Kidney glomerular epithelial cell (primary cell): ENCODE measurements at regions not wholly inside any gene's neighbourhood (a gene's known extent, or its start where the extent isn't known, plus 50 kb on each side); places are given as distances from the start of the nearest gene placed in this dataset.

Source experiments
- DNase-seq: peaks from one replicate; lab custom pipeline; 2025; lab: John Stamatoyannopoulos, UW

DNA sequence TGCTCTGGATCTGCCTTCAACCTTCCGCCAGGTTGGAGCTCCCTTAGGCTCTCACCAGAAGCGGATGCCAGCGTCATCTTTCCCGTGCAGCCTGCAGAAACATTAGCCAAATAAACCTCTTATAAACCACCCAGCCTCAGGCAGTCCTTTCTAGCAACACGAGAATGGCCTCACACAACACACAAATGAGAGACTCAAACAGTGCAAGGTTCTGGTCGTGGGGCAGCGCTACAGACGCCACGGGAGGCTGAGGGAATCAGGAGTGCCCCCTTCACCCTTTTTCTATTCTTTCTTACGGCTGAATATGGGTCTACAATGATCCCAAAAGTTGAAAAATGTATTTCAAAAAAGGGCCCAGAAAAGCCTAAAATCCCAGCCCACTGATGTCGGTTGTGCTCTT, 96.4 kb downstream of the FOXL3 start:
- DNase-seq = no peak

DNA sequence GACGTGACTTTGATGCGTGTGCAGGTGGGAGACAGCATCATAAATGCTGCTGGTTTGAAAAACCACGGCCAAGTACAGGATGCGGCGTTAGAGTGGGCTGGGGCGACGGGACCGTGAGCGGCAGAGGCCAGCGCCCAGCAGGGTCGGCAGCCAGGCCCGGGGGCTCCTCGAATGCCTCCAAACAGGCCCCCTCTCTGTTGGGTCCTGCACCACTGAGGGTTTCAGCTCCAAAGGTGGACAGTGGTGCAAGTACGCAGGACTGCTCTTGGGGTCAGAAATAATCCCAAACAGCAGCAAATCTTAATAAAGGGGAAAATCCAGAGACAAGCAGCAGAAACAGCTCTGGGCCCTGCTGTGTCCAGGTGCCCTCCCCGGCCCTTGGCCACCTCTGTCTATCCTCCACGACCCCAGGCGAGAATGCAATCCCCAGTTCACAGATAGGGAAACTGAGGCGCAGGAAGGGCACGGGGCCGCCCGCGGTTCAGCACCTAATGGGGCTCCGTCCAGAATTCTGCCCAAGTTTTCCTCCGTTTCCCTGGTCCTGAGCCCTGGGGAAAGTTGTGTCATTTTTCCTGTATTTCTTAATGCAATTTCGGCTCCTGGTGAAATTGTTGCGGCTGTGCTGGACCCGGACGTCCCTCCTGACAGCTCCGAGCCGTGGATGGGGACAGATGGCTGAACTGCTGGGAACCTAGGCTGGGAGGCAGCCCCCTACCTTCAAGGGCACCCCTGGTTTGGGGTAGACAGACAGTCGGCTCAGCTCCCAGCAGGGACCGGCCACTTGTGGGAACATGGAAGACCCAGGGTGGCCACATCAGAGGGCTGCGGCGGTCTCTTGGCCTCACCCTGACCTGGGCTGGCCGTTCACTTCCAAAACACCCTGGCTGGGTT, 97.4 kb downstream of the FOXL3 start:
- DNase-seq = no peak

DNA sequence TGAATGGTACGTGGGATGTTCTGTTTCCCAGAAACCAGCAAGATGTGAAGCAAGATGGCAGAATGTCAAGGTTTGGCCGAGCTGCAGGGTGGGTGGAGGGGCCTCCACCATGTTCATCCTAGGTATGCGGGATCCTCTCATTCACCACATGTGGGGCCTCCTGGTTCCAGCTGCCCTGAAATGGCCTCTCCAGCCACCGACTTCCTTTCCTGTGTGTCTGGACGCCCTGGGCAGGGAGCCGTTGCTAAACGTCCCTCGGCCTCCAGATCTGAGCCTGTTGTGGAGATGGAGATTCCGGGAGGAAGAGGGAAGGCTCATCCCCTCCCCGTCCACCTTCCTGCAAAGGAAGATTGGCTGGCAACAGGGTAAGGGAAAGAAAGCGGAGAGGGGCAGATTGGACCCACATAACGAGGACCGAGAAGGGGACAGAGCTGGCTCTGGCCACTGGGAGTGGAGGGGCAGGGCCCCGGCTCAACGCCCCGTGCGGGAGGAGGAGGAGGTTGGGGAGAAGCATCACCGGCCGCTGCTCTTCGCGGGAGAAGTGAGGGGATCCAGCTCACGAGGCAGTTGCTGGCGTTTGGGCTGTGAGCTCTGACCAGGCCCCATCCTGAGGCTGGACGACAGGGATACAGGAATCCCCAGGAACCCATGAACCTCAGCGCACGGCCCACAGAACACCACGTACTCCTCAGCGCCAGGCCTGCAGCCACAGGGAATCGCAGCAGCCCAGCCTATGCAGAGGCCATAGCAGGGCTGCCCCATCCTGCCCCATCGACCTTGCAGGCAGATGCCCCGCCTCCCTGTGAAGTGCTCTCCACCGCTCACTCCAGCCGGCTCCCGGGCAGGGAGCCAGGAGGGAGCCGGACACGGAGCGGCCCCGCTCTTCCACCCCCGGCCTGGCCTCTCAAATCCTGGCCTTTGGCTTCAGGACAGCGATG, 98.3 kb downstream of the FOXL3 start:
- DNase-seq = no peak

DNA sequence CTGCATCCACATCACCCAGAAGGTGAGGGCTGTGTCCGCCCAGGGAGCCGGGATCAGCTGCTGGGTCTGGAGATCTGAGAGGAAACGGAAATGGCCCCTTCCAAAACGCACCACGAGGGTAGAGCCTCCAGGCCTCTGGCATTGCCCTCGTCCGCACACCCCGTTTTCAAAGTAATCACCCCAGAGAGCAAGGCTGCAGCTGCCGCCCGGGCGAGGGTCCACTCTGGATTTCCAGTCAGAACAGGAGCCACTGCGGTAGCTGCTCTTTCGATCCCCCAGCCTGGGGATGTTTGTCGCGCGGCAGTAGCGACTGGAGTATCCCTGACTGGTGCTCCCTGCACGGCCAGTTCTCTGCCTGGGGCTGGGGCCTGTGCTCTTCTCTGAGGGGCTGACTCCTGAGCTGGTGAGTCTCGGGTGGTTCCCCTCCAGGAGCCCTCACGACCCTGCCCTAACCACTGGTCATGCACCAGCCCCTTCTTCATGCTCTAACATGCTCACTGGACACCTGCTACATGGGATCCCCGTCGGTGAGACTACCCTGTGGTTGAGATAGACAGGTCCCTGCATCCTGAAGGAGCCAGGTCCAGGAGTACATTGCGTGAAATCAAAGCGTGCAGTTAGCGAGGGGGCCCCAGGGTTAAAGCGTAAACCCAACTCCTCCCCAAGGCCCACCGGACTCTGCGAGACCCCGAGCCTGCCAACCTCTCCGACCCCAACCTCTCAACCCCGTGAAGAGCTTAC, 99.2 kb downstream of the FOXL3 start:
- DNase-seq = no peak

DNA sequence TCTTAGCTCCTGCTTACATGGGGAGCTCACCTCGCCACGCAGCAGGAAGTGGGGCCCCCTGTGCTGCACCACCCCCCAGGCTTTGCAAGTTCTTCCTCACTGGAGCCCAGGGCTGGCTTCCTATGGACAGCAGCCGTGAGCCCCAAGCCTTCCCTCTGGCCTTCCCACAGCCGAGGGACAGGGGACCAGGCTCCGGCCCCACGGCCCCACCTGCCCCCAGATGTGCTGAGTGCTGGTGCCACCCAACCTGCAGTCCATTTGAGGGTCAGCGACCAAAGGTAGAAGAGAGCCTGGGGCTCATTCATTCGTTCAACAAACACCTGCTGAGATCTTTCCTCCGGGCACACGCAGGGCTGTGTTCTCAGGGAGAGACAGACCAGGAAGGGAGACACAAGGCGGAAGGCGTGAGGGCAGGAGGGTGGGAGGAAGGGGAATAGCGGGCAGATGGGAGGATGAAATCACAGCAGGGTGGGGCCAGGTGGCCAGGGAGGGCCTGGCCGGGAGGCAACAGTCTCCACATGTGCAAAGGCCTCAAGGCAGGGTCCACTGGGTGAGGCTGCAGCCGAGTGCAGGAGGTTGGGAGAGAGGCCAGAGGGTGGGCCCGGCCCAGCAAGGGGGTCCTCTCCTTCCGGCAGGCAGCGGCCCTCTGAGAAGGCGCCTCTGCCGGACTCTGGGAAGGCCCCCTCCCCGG, 100.1 kb downstream of the FOXL3 start:
- DNase-seq = no peak

DNA sequence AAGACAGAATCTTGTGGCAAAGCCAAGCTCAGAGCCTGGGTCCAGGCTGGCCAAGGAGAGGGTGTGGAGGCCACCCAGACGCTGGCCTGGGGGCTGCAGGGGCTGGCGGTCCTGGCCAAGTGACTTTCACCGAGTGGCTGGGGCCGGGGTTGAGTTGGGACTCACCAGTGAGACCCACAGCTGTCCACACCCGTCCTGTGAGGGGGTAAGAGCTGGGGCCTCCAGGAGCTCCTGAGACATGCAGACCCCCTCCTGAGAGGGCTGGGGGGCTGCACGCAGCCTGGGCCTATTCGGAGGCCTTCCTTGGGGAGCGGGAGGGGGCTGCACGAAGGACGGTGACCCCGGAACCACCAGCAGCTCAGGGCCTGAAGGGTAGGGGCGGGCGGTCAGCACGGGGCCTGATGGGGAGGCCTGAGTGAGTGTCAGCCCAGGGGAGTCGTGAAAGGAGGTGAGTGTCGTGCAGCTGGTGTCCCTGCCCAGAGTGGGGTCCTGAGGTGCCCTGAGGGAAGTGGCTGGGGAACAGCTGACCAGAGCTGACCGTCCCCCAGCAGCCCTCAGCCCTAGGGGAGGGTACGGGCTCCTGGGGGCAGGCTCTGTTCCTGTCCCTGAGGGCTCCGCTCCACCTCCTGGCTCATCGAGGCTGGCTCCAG, 100.9 kb downstream of the FOXL3 start:
- no peak for DNase-seq

DNA sequence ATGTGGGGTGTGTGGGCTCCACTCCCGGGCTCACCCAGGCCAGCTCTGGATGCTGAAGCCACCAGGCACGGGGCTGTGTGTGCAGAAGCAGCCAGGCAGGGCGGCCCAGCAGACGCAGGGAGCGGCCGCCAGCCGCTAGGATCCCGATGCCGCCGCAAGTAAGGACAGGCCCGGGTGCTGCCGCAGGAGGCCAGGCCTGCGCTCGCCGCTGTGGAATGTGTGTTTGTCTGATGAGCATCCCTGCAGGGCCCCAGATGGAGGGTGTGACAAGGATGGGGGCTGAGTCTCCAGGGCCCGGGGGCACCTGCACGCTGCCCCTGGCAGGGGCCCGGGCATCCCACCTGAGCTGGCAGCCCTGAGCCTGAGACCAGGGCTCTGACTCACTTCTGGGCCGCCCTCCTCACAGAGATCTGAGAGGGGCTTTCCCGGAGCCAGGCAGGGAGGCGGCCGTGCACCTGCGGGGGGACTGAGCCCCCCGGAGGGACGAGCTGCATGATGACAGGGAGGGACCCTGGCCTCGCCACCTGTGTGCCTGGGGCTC, 101.5 kb downstream of the FOXL3 start:
- no peak for DNase-seq

DNA sequence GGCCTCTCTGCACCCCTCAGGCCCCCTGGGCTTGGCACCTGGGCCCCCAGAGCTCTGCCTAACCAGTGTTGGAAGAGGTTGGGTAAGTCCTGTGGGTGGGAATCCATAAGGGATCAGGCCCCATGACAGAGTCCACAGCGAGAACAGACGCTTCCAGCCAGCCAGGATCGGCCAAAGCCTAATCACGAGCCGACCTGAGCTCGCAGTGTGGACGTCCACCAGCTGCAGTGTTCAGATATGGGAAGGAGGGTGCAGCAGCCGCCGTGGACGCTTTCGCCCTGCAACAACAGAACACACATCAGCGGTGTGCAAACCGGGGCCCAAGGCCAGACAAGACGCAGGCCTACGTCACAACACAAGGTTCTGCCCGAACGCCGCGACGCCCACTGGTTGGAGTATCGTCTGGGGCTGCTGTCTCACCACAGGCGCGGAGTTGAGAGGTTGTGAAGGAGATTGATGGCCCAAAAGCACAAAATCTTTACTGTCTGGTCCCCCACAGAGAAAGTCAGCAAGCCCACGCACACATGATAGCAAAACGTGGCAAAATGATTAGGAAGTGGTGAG, 102.1 kb downstream of the FOXL3 start:
- no peak for DNase-seq

DNA sequence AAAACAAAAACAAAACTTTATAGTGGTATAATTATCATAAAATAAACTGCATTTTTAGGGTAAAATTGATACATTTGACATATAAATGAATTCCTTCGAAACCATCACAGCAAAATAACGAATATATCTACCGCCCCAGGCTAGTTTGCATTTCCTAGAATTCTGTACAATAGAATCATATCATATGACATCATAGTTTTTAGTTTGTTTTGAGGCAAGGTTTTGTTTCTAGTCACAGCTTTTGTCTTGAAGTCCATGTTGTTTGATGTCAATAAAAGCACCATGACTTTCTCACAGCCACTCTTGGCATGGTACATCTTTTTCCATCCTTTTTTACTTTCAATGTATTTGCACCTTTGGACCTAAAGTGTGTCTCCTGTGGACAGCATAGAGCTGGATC, 102.9 kb downstream of the FOXL3 start:
- DNase-seq = no peak

DNA sequence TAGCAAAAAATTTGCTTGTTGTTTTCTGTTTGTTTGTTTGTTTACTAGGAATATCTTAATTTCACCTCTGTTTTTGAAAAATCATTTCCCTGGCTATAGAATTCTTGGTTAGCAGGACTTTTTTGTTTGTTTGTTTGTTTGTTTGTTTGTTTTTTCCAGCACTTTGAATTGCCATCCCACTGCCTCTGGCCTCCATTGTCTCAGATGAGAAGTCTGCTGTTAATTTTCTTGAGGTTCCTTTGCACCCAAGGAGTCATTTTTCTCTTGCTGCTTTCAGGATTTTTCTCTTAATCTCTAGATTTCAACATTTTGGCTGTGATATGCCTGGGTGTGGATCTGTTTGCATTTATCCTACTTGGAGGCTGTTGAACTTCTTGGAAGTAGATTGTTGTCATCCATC, 105.7 kb downstream of the FOXL3 start:
- no peak for DNase-seq

DNA sequence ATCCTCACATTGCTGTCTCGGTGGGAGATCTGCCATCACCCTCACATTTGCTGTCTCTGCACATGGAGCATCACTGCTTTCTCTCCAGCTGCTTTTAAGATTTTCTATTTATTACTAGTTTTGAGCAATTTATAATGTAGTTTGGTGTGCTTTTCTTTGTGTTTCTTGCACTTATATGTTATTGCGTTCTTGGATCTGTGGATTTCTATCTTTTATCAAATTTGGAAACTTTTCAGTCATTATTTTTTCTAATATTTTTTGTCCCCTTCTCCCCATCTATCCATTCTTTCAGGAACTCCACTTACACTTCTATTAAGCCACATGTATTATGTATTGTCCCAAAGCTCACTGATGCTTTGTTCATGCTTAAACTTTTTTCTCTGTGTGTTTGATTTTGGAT, 108.9 kb downstream of the FOXL3 start:
- no peak for DNase-seq

DNA sequence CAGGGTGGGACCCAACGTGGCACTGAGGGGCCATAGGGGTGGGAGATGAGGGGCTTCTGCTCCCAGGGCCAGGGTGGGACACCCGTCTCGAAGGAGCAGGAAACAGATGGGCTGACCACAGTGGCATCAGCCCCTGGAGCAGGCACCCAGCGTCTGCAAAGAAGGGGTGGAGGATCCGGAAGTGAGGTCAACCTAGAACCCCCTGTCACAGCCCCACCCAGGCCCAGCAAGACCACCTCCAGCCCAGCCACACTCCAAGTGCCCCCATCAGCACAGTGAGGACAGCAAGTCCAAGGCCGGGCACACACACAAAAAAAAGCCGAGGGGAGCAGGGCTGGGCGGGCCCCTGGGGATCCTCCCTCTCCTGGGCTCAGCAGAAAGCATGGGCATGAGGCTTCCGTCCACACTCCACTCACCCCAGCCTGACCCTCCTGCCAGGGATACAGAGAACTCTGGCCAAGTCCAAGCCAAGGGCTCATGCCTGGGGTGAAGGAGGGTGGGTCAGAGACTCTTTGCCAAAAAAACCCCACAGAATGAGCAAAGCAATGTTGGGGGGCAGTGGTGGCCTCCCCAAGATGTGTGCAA, 111.0 kb downstream of the FOXL3 start:
- DNase-seq = no peak

DNA sequence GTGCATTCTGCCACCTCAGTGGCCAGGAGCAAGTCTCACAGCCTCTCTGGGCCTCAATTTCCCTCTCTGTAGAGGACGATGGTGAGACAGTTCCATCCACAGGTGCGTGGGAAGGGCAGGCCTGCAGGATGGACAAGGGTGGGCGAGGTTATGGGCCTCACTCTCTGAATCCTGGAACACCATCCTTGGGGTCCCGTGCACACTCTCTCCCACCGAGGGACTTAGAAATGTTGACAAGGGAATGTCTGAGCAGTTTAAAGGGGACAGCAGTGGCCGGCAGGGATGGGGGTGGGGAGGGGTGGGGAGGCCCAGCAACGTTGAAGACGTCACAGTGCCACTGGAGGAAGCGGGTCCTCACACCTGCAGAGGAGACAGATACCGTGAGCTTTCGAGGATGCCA, 111.5 kb downstream of the FOXL3 start:
- no peak for DNase-seq

DNA sequence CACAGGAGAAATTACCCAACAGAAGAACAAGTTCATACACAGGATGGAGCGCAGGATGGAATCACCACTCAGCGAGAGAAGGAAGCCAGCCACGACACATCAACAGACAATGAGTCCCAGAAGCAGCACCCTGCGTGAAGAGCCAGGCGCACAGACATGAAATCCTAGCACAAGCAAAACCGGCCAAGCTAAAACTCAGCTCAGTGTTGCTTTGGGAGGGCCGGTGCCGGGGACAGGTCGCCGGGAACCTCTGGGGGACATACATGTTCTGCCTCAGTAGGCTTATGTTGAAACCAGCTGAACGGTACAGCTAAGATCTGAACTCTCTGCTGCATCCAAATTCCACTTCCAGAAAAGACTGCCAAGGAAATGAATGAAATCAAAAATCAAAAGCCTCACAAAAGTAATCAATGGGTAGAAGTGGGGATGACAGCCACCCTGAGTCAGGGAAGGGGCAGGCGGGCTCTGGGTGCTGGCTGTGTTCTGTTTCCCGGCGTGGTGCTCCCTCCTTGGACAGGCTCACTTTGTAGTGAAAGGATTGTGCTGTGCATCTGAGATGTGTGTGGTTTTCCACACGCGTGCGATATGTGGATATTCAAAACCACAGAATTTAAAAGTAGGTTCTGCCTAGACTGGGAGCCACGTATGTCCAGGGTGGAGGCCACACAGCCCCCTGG, 114.7 kb downstream of the PDGFA start:
- DNase-seq = no peak

DNA sequence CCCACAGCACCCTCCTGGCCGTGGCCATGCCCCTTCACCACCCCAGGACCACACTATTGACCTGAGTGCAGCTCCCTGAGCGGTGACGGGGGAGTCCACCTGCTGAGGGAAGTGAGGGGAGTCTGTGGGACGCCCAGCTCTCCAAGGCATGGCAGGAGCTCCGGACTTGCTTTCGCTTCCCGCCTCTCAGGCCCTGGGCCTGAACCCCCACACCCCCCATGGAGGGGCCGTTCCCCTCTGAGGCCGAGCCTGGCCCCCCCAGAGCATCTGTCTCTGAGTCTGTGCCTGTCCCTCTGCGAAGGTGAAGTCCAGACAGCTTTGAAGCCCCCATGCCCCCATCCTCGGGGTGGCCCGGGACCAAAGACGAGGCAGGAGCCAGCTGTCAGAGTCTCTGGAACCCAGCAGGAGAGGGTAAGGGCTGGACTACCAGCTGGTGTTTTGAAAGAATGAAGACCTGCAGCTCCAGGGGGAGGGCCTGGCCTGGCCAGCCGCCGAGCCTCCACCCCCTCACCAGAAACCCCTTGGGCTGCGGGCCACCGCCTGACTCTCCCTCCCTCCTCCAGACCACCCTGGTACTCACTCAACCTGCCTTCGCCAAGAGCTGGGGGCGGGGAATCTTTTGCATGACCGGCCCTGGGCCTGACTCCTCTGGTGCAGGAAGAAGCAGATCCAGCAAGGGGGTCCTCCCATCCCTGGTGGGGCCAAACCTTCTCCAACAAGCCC, 114.0 kb downstream of the PDGFA start:
- DNase-seq = no peak

DNA sequence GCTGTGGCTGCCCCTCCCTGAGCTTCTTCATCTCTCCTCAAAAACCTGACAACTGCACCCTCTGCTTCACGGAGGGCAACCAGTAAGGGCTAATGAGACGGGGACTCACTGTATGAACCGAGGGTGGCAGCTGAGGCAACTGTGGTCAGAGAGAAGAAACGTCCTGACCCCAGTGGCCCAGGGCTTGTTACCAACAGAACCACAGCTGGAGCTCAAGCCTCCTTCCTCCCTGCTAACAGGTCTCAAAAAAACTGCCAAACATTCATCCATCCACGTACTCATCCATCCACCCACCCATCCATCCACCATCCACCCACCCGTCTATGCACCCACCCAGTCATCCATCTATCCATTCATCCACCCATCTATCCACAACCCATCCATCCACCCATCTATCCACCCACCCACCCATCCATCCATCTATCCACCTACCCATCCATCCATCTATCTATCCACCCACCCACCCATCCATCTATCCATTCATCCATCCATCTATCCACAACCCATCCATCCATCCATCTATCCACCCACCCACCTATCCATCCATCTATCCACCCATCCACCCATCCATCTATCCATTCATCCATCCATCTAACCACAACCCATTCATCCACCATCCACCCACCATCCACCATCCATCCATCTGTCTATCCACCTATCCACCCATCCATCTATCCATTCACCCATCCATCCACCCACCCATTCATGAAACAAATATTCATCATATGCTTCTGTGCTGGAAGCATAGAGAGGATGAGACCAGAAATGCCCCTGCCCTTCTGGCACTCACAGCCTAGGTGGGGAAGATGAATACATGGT, 111.7 kb downstream of the PDGFA start:
- DNase-seq = no peak

DNA sequence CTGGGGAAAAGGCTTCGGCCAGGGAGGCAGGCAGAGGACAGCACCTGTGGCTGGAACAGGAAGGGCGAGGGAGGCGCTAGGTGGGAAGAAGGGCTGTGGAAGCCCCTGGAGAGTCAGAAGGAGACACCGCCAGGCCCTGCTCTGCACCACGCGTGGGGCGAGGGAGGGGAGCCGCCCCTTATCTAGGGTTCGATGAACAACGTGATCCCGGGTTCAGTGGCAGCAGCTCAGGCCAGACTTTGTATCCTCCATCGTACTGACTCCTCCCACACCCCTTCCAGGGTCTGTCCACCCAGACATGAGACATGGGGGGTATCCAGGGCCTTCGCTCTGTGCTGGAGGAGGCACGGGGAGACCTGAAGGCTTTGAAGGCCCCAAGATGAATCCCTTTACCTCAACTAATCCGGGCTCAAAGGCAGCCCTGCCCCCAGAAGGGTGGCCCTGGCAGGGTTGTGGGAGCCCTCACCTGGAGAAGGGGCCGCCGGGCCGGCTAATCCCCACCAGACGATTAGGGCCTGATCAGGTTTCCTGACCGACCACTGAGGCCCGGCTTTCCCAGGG, 110.8 kb downstream of the PDGFA start:
- no peak for DNase-seq
